SK-N-SH treated with all-trans-retinoic acid at 6 μM for 48 hours (cell line): ENCODE measurements at regions not wholly inside any gene's neighbourhood (a gene's known extent, or its start where the extent isn't known, plus 50 kb on each side); places are given as distances from the start of the nearest gene placed in this dataset.

Experiments used
- ATAC-seq: fragments of 200-7000 bp; cut with Tn5 transposase; 3 replicates; pipeline ENCODE4 v1.9.1; 2020; ENCODE audit warnings: mild to moderate bottlenecking, moderate library complexity
- ARNTL ChIP-seq: fragments of 450-650 bp; formaldehyde crosslinking; IDR thresholded peaks from 2 replicates; pipeline ENCODE4 v1.5.0; 2020; ENCODE audit warnings: low read depth, mild to moderate bottlenecking, moderate library complexity, borderline replicate concordance
- BACH2 ChIP-seq: fragments of 250-450 bp; sonication (Bioruptor Pico); IDR thresholded peaks from 2 replicates; pipeline ENCODE4 v1.9.0; 2021; ENCODE audit warnings: mild to moderate bottlenecking, borderline replicate concordance
- CREB5 ChIP-seq: fragments of 250-450 bp; sonication (Bioruptor Pico); IDR thresholded peaks from 2 replicates; pipeline ENCODE4 v1.5.1; 2020; ENCODE audit warnings: low read depth, mild to moderate bottlenecking, moderate library complexity
- CSDC2 ChIP-seq: fragments of 250-450 bp; sonication (Bioruptor Pico); IDR thresholded peaks from 2 replicates; pipeline ENCODE4 v1.5.0; 2020; ENCODE audit warnings: mild to moderate bottlenecking, moderate library complexity
- CSRNP3 ChIP-seq: fragments of 250-450 bp; sonication (Bioruptor Pico); IDR thresholded peaks from 2 replicates; pipeline ENCODE4 v1.5.1; 2021; ENCODE audit warnings: mild to moderate bottlenecking, moderate library complexity
- ESRRG ChIP-seq: fragments of 250-450 bp; sonication (Bioruptor Pico); IDR thresholded peaks from 2 replicates; pipeline ENCODE4 v1.6.1; 2021; ENCODE audit warnings: mild to moderate bottlenecking
- GLIS3 ChIP-seq: fragments of 250-450 bp; sonication (Bioruptor Pico); IDR thresholded peaks from 2 replicates; pipeline ENCODE4 v1.5.0; 2020; ENCODE audit warnings: mild to moderate bottlenecking, moderate library complexity
- ISL1 ChIP-seq: fragments of 250-450 bp; sonication (Bioruptor Pico); IDR thresholded peaks from 2 replicates; pipeline ENCODE4 v2.1.2; 2022; ENCODE audit warnings: mild to moderate bottlenecking, moderate library complexity
- OSR1 ChIP-seq: fragments of 250-450 bp; sonication (Bioruptor Pico); IDR thresholded peaks from 2 replicates; pipeline ENCODE4 v1.8.0; 2022; ENCODE audit warnings: moderate library complexity, mild to moderate bottlenecking, inconsistent platforms
- PATZ1 ChIP-seq: fragments of 250-450 bp; sonication (Bioruptor Pico); IDR thresholded peaks from 2 replicates; pipeline ENCODE4 v1.8.0; 2020; ENCODE audit warnings: mild to moderate bottlenecking, moderate library complexity, borderline replicate concordance
- POU6F1 ChIP-seq: fragments of 250-450 bp; sonication (Bioruptor Pico); IDR thresholded peaks from 2 replicates; pipeline ENCODE4 v1.8.0; 2021; ENCODE audit warnings: low read depth, mild to moderate bottlenecking, moderate library complexity, borderline replicate concordance
- RARB ChIP-seq: fragments of 250-450 bp; sonication (Bioruptor Pico); IDR thresholded peaks from 2 replicates; pipeline ENCODE4 v1.8.0; 2021; ENCODE audit warnings: mild to moderate bottlenecking, moderate library complexity
- SNAI2 ChIP-seq: fragments of 250-450 bp; sonication (Bioruptor Pico); IDR thresholded peaks from 2 replicates; pipeline ENCODE4 v1.5.0; 2020; ENCODE audit warnings: mild to moderate bottlenecking, moderate library complexity
- TCF4 ChIP-seq: fragments of 250-450 bp; sonication (Bioruptor Pico); IDR thresholded peaks from 2 replicates; pipeline ENCODE4 v1.8.0; 2021; ENCODE audit warnings: mild to moderate bottlenecking, moderate library complexity, borderline replicate concordance
- TOX ChIP-seq: fragments of 250-450 bp; sonication (Bioruptor Pico); IDR thresholded peaks from 2 replicates; pipeline ENCODE4 v1.8.0; 2021; ENCODE audit warnings: mild to moderate bottlenecking, moderate library complexity, borderline replicate concordance
- TSHZ2 ChIP-seq: fragments of 250-450 bp; sonication (Bioruptor Pico); IDR thresholded peaks from 2 replicates; pipeline ENCODE4 v1.5.0; 2020; ENCODE audit warnings: mild to moderate bottlenecking, moderate library complexity
- ZC3H10 ChIP-seq: fragments of 250-450 bp; sonication (Bioruptor Pico); IDR thresholded peaks from 2 replicates; pipeline ENCODE4 v1.5.1; 2021; ENCODE audit warnings: mild to moderate bottlenecking, moderate library complexity
- ZFP30 ChIP-seq: fragments of 450-650 bp; formaldehyde crosslinking; IDR thresholded peaks from 2 replicates; pipeline ENCODE4 v1.5.0; 2022; ENCODE audit warnings: mild to moderate bottlenecking, moderate library complexity
- ZNF565 ChIP-seq: fragments of 450-650 bp; formaldehyde crosslinking; conservative IDR thresholded peaks from 2 replicates; pipeline ENCODE4 v1.5.0; 2020; ENCODE audit warnings: low read depth, mild to moderate bottlenecking, moderate library complexity
- ZNF70 ChIP-seq: fragments of 450-650 bp; formaldehyde crosslinking; IDR thresholded peaks from 2 replicates; pipeline ENCODE4 v1.5.0; 2020; ENCODE audit warnings: mild to moderate bottlenecking, moderate library complexity

- ATAC-seq: no peak
- TF ChIP-seq RARB: no peak
- no peak for TF ChIP-seq TOX (CRISPR knock-in tag)
- no peak for TF ChIP-seq CSDC2 (CRISPR knock-in tag)
- no peak for TF ChIP-seq ZFP30 (CRISPR knock-in tag)
- TF ChIP-seq ESRRG (CRISPR knock-in tag): no peak
- TF ChIP-seq, all 23 proteins: peak for 0
Observed at GRCh38 chr21:22200378-22201092, 1202.3 kb downstream of the NCAM2 start.

- no peak for ATAC-seq
Observed at GRCh38 chr21:22201126-22201525, 1202.9 kb downstream of the NCAM2 start.

More at GRCh38 chr21:22201126-22201525, 1202.9 kb downstream of the NCAM2 start:
- no peak for TF ChIP-seq ESRRG (CRISPR knock-in tag)
- TF ChIP-seq ZNF70 (CRISPR knock-in tag): no peak
- no peak for TF ChIP-seq POU6F1 (CRISPR knock-in tag)
- no peak for TF ChIP-seq CSDC2 (CRISPR knock-in tag)
- TF ChIP-seq TSHZ2 (CRISPR knock-in tag): no peak
- TF ChIP-seq ZFP30 (CRISPR knock-in tag): no peak
- TF ChIP-seq ARNTL: no peak
- TF ChIP-seq CSRNP3: no peak
- no peak for TF ChIP-seq RARB
- TF ChIP-seq OSR1 (CRISPR knock-in tag): no peak
- TF ChIP-seq TOX (CRISPR knock-in tag): no peak
- no peak for TF ChIP-seq ZC3H10
- no peak for TF ChIP-seq TCF4
- TF ChIP-seq GLIS3 (CRISPR knock-in tag): no peak
- TF ChIP-seq SNAI2 (CRISPR knock-in tag): no peak
- no peak for TF ChIP-seq CREB5 (CRISPR knock-in tag)
- no peak for TF ChIP-seq PATZ1 (CRISPR knock-in tag)
- no peak for TF ChIP-seq ZNF565 (CRISPR knock-in tag)
- TF ChIP-seq BACH2 (CRISPR knock-in tag): no peak
- no peak for TF ChIP-seq ISL1 (CRISPR knock-in tag)
